NB4 (cell line): ENCODE measurements at regions not wholly inside any gene's neighbourhood (a gene's known extent, or its start where the extent isn't known, plus 50 kb on each side); places are given as distances from the start of the nearest gene placed in this dataset.

ENCODE experiments used
- DNase-seq: peaks from one replicate; pipeline ENCODE4 v3.0.0; 2010; ENCODE audit warnings: low read depth
- H3K4me3 ChIP-seq: one replicate; pipeline ENCODE4 v1.5.1; 2011; ENCODE audit warnings: mild to moderate bottlenecking, low read depth, low read length, moderate library complexity
- CTCF ChIP-seq: IDR thresholded peaks from one replicate; pipeline ENCODE4 v1.5.1; 2012; ENCODE audit warnings: low read depth, low read length
- MAX ChIP-seq: IDR thresholded peaks from 2 replicates; pipeline ENCODE4 v1.6.1; 2011; ENCODE audit warnings: low read depth, low read length
- MYC ChIP-seq: IDR thresholded peaks from 2 replicates; pipeline ENCODE4 v1.6.1; 2011; ENCODE audit warnings: low read depth, low read length
- POLR2A ChIP-seq: IDR thresholded peaks from 2 replicates; pipeline ENCODE4 v1.6.1; 2011; ENCODE audit warnings: mild to moderate bottlenecking; ENCODE audit not compliant: insufficient read length; ENCODE audit errors: extremely low read depth

DNA sequence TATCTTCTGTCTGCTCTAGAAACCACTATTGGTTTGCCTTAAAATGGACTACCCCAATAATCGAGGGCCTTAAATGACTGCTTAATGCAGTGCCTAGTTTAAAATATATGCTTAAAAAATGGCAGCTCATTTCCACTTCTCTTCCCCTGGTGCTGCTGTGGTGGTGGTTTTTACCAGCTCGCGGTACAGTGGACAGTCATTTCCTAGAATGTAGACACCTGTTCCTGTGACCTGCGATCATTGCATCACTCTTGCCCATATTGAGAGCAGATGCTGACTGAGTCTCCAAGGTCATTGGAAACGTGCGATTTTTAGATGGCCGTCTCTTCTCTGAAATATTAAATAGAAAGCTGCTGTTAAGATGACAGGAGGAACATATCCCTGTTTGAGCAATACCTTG, 164.1 kb downstream of the UTRN start:
- no peak overlapping the region for H3K4me3 ChIP-seq
- TF ChIP-seq POLR2A (no peak), MYC (no peak)
- no peak for DNase-seq

DNA sequence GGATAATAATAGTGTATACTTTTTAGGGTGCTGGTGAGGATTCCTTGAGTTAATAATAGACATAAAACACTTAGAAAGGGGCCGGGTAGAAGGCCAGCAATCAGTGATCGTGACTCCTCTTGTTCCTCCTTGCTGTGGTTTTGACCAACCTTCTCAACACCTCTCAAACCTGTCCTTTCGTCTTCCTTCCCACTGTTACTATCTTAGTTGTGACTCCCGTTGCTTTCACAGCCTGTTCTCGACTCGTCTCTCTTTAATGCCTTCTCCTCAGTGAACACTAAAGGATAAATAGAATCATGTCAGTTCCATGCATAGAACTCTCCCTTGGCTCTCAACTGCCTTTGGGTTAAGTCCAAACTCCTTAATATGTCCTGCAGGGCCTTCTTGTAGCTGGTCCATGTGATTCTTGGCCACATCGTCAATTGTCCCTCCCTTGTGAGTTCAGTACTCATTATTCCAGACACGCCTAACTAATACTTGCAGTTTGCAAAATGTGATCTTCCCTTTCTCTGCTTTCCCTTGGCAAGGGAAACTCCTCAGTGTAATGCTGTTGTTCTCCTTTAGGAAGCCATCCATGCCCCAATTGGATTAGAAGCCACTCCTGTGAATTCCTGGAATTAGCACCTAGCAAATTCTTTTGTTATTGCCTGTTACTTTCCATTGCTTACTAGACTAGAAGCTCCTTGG, 164.9 kb downstream of the UTRN start:
- H3K4me3 ChIP-seq: no peak overlapping the region
- DNase-seq: no peak
- TF ChIP-seq MAX (no peak), POLR2A (no peak), MYC (no peak), CTCF (no peak)

GRCh38 chr6:144460327-144461095, 175.4 kb downstream of the UTRN start:
- no peak for DNase-seq
- no peak overlapping the region for H3K4me3 ChIP-seq
- TF ChIP-seq MYC (no peak), CTCF (no peak), MAX (no peak), POLR2A (no peak)

DNA sequence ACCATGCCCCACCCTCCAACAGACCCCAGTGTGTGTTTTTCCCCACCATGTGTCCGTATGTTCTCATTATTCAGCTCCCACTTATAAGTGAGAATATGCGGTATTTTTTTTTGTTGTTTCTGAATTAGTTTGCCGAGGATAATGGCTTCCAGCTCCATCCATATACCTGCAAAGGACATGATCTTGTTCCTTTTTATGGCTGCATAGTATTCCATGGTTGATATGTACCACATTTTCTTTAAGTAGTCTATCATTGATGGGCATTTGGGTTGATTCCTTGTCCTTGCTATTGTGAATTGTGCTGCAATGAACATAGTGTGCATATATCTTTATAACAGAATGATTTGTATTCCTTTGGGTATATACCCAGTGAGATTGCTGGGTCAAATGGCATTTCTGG, 176.9 kb downstream of the UTRN start:
- no peak for TF ChIP-seq POLR2A
- no peak for TF ChIP-seq CTCF
- TF ChIP-seq MAX: no peak
- no peak for TF ChIP-seq MYC
- no peak for DNase-seq
- H3K4me3 ChIP-seq: no peak overlapping the region

DNA sequence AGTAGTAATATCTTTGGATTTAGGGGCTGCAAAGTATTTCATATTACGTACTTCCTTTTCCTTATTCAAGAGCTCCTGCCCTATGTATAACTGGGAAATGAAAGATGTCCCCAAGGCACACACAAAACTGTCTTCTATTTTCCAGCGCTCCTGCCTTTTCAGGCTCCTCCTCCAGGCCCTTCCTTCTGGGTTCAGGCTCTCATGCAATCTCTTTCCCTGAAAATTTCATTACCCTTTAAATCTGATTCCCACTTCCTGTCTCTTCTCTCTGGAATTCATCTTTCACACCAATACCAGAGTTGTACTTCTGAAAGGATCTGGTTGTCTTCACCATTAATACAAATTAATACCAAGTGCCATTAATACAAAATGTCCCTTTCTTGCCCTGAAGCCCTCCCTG, 181.6 kb downstream of the UTRN start:
- no peak for DNase-seq
- TF ChIP-seq MAX (no peak), CTCF (no peak), POLR2A (no peak), MYC (no peak)
- no peak overlapping the region for H3K4me3 ChIP-seq

DNA sequence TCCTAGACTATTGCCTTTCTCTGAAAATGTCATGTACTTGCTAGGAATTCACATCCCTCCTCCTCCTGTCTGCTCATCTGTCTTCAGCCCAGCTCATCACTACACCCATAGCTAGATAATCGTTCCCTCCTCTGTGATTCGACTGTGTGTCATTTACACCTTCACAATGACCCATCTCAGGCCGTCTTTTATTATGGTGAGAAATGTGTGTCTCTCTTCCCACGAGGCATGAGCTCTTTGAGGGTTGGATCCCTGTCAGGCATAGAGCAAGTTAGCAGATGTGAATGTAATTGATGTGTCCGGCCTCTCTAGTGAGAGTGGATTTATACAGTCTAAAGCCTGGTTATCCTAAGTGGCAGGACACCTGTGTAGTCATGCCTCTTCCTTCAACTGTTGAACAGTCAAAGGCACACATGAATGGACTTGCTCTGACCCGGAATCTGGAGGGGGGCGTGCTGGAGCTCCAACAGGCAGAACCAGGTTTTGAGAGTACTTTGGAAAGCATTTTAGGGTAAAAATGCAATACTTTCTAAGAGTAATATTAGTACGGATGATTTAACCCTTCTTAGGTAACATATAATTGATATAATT, 182.1 kb downstream of the UTRN start:
- DNase-seq: no peak
- no peak overlapping the region for H3K4me3 ChIP-seq
- no peak for TF ChIP-seq POLR2A
- no peak for TF ChIP-seq MYC
- TF ChIP-seq MAX: no peak
- no peak for TF ChIP-seq CTCF
